Mesothelial cell of epicardium (in vitro differentiated cells): ENCODE measurements at regions not wholly inside any gene's neighbourhood (a gene's known extent, or its start where the extent isn't known, plus 50 kb on each side); places are given as distances from the start of the nearest gene placed in this dataset.

Source experiments
- DNase-seq, 2 experiments: peaks; one replicate each; pipeline ENCODE4 v3.0.0; 2021; ENCODE audit warnings: low spot score in 2 of 2; ENCODE audit not compliant: unreplicated experiment in 2 of 2
- H3K27ac Mint-ChIP-seq: 2 replicates; pipeline ENCODE4 v1.8.0; 2021; ENCODE audit warnings: mixed read lengths
- H3K27me3 Mint-ChIP-seq: 2 replicates; pipeline ENCODE4 v1.8.0; 2021; ENCODE audit warnings: low read depth, mixed read lengths
- H3K36me3 Mint-ChIP-seq: 2 replicates; pipeline ENCODE4 v1.8.0; 2021; ENCODE audit warnings: mixed read lengths
- H3K4me1 Mint-ChIP-seq: 2 replicates; pipeline ENCODE4 v1.8.0; 2021; ENCODE audit warnings: mixed read lengths
- H3K4me3 Mint-ChIP-seq: 2 replicates; pipeline ENCODE4 v1.8.0; 2021; ENCODE audit warnings: mild to moderate bottlenecking, moderate library complexity, mixed read lengths
- H3K9me3 Mint-ChIP-seq: 2 replicates; pipeline ENCODE4 v1.8.0; 2021; ENCODE audit warnings: mixed read lengths
- TF ChIP-seq, protein P1 (sequence below): fragments of 200-600 bp; sonication (generic); IDR thresholded peaks from one replicate; pipeline ENCODE4 v1.5.0; 2021; ENCODE audit warnings: antibody characterized with exemption; ENCODE audit not compliant: unreplicated experiment

GRCh38 chr11:96893988-96894387 lies 504.2 kb downstream of the JRKL start:
- TF ChIP-seq, protein P1, sequence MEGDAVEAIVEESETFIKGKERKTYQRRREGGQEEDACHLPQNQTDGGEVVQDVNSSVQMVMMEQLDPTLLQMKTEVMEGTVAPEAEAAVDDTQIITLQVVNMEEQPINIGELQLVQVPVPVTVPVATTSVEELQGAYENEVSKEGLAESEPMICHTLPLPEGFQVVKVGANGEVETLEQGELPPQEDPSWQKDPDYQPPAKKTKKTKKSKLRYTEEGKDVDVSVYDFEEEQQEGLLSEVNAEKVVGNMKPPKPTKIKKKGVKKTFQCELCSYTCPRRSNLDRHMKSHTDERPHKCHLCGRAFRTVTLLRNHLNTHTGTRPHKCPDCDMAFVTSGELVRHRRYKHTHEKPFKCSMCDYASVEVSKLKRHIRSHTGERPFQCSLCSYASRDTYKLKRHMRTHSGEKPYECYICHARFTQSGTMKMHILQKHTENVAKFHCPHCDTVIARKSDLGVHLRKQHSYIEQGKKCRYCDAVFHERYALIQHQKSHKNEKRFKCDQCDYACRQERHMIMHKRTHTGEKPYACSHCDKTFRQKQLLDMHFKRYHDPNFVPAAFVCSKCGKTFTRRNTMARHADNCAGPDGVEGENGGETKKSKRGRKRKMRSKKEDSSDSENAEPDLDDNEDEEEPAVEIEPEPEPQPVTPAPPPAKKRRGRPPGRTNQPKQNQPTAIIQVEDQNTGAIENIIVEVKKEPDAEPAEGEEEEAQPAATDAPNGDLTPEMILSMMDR, result no peak
- peaks cover 9% of the 10 kb centered on the region for H3K4me1 Mint-ChIP-seq
- no peak overlapping the region for H3K4me3 Mint-ChIP-seq
- no peak for DNase-seq
- peak overlapping the region; percentile 24 for H3K27ac Mint-ChIP-seq
- H3K9me3 Mint-ChIP-seq, result peaks cover 6% of the 10 kb centered on the region
- no peaks in the 10 kb centered on the region for H3K36me3 Mint-ChIP-seq
- peaks cover 2% of the 10 kb centered on the region for H3K27me3 Mint-ChIP-seq

DNA sequence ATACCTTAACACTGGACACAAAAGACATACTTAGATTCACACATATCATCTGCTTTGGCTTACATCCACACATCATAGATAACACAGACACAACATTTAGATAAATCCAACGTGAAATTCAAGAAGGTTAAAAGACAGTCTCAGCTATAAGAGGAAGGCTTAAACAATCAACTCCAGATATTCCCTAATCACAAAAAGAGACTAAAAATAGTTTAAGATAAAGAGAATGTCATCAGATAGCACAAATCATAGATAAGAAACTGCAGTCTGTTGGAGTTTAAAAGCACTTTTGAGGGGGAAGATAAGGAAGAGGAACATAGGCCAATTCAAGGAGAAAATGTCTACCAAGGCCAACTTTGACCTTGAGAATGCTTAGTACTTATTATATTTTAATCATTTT lies 504.8 kb downstream of the JRKL start:
- H3K27ac Mint-ChIP-seq, result peak overlapping the region; percentile 24

GRCh38 chr11:96899971-96900370 lies 510.2 kb downstream of the JRKL start:
- Mint-ChIP-seq H3K4me3 (no peak overlapping the region), H3K36me3 (no peaks in the 10 kb centered on the region), H3K27me3 (no peaks in the 10 kb centered on the region), H3K27ac (no peak overlapping the region), H3K4me1 (no peaks in the 10 kb centered on the region), H3K9me3 (peaks cover 20% of the 10 kb centered on the region)
- no peak for DNase-seq
- TF ChIP-seq, protein P1, result no peak

More for the DNA sequence above, 504.8 kb downstream of the JRKL start:
- H3K36me3 Mint-ChIP-seq, result no peaks in the 10 kb centered on the region
- TF ChIP-seq, protein P1, result no peak
- peaks cover 9% of the 10 kb centered on the region for H3K4me1 Mint-ChIP-seq
- no peak overlapping the region for H3K4me3 Mint-ChIP-seq
- DNase-seq, result no peak
- peaks cover 12% of the 10 kb centered on the region for H3K9me3 Mint-ChIP-seq
- H3K27me3 Mint-ChIP-seq, result no peaks in the 10 kb centered on the region

DNA sequence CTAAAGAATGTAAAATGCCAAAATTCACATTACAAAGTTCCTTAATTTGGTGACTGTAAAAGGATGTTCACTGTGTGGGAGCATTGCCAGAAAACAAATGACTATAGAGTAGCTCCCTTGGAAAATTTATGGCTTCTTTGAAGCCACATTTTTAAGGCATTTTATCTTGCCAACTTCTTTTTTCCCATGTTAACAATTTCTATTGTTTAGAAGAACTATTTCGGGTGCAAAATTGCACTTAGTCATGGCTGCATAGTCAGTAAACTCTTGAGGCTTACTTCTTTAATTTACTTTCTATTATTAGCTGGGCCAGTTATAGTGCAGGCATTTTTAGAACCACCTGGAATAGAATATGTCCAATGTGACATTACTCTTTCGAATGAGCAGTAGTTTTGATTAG lies 515.3 kb downstream of the JRKL start:
- H3K36me3 Mint-ChIP-seq, result peaks cover 2% of the 10 kb centered on the region
- H3K4me3 Mint-ChIP-seq, result no peak overlapping the region
- TF ChIP-seq, protein P1, result no peak
- H3K27me3 Mint-ChIP-seq, result no peaks in the 10 kb centered on the region
- H3K9me3 Mint-ChIP-seq, result peaks cover 12% of the 10 kb centered on the region
- H3K27ac Mint-ChIP-seq, result no peak overlapping the region
- peaks cover 14% of the 10 kb centered on the region for H3K4me1 Mint-ChIP-seq
- DNase-seq, result no peak

DNA sequence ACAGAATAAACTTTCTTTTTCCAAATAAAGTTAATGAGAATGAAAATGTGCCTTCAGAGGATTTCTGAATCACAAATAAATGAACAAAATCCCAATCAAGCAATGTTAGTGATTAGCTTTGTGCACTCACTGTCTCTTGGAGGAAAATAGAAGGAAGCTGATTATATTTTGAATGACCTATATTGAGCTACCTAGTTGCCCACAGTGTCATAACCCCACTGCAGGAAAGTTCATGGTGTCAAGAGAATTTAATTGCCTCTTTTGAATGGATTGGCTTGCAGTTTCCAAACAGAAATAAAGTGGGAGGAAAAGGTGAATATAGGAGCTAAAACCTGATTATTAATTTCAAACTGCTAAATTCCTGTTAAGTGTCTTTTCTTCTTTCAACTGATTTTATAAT lies 515.9 kb downstream of the JRKL start:
- no peak overlapping the region for H3K4me3 Mint-ChIP-seq
- peaks cover 14% of the 10 kb centered on the region for H3K9me3 Mint-ChIP-seq

More for the DNA sequence above, 515.9 kb downstream of the JRKL start:
- TF ChIP-seq, protein P1, result no peak
- no peak overlapping the region for H3K27ac Mint-ChIP-seq
- no peaks in the 10 kb centered on the region for H3K27me3 Mint-ChIP-seq
- peaks cover 5% of the 10 kb centered on the region for H3K36me3 Mint-ChIP-seq
- DNase-seq, result no peak
- peaks cover 14% of the 10 kb centered on the region for H3K4me1 Mint-ChIP-seq
